ENCODE measurements at regions not wholly inside any gene's neighbourhood (a gene's known extent, or its start where the extent isn't known, plus 50 kb on each side); places are given as distances from the start of the nearest gene placed in this dataset.

GRCh38 chr2:140091926-140092325 is 1311.7 kb upstream of the NXPH2 start:
- WGBS, result 88% methylated on average over 1 of the region's 1 CpG

More at GRCh38 chr2:140091926-140092325, 1311.7 kb upstream of the NXPH2 start:
- H3K36me3 ChIP-seq (ENCODE audit: control insufficient read depth in 4 of 4, insufficient read depth in 3 of 4, low read depth in 1 of 4, low read length in 3 of 4), result no peaks in the 10 kb centered on the region
- no peak overlapping the region for H3K27ac ChIP-seq (ENCODE audit: low read depth in 1 of 2, low read length in 2 of 2)
- TF ChIP-seq, protein P1, sequence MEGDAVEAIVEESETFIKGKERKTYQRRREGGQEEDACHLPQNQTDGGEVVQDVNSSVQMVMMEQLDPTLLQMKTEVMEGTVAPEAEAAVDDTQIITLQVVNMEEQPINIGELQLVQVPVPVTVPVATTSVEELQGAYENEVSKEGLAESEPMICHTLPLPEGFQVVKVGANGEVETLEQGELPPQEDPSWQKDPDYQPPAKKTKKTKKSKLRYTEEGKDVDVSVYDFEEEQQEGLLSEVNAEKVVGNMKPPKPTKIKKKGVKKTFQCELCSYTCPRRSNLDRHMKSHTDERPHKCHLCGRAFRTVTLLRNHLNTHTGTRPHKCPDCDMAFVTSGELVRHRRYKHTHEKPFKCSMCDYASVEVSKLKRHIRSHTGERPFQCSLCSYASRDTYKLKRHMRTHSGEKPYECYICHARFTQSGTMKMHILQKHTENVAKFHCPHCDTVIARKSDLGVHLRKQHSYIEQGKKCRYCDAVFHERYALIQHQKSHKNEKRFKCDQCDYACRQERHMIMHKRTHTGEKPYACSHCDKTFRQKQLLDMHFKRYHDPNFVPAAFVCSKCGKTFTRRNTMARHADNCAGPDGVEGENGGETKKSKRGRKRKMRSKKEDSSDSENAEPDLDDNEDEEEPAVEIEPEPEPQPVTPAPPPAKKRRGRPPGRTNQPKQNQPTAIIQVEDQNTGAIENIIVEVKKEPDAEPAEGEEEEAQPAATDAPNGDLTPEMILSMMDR (IDR thresholded peaks at IDR 0.05; ENCODE audit: low read depth, low read length, missing input control), result no peak
- no peak for TF ChIP-seq YY1 (IDR thresholded peaks at IDR 0.05)
- TF ChIP-seq, protein P2, sequence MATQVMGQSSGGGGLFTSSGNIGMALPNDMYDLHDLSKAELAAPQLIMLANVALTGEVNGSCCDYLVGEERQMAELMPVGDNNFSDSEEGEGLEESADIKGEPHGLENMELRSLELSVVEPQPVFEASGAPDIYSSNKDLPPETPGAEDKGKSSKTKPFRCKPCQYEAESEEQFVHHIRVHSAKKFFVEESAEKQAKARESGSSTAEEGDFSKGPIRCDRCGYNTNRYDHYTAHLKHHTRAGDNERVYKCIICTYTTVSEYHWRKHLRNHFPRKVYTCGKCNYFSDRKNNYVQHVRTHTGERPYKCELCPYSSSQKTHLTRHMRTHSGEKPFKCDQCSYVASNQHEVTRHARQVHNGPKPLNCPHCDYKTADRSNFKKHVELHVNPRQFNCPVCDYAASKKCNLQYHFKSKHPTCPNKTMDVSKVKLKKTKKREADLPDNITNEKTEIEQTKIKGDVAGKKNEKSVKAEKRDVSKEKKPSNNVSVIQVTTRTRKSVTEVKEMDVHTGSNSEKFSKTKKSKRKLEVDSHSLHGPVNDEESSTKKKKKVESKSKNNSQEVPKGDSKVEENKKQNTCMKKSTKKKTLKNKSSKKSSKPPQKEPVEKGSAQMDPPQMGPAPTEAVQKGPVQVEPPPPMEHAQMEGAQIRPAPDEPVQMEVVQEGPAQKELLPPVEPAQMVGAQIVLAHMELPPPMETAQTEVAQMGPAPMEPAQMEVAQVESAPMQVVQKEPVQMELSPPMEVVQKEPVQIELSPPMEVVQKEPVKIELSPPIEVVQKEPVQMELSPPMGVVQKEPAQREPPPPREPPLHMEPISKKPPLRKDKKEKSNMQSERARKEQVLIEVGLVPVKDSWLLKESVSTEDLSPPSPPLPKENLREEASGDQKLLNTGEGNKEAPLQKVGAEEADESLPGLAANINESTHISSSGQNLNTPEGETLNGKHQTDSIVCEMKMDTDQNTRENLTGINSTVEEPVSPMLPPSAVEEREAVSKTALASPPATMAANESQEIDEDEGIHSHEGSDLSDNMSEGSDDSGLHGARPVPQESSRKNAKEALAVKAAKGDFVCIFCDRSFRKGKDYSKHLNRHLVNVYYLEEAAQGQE (IDR thresholded peaks at IDR 0.05), result no peak
- TF ChIP-seq EGR1 (IDR thresholded peaks at IDR 0.05; ENCODE audit: low read depth in 2 of 2), result no peak
- no peak for TF ChIP-seq HNF4A (conservative IDR thresholded peaks at IDR 0.05)
- TF ChIP-seq RXRA (IDR thresholded peaks at IDR 0.05), result no peak
- TF ChIP-seq MAX (IDR thresholded peaks at IDR 0.05), result no peak
- TF ChIP-seq HNF4G (IDR thresholded peaks at IDR 0.05), result no peak
- no peak for TF ChIP-seq TAF1 (conservative IDR thresholded peaks at IDR 0.05)
- no peak for TF ChIP-seq ATF3 (IDR thresholded peaks at IDR 0.05)
- TF ChIP-seq, protein P3, sequence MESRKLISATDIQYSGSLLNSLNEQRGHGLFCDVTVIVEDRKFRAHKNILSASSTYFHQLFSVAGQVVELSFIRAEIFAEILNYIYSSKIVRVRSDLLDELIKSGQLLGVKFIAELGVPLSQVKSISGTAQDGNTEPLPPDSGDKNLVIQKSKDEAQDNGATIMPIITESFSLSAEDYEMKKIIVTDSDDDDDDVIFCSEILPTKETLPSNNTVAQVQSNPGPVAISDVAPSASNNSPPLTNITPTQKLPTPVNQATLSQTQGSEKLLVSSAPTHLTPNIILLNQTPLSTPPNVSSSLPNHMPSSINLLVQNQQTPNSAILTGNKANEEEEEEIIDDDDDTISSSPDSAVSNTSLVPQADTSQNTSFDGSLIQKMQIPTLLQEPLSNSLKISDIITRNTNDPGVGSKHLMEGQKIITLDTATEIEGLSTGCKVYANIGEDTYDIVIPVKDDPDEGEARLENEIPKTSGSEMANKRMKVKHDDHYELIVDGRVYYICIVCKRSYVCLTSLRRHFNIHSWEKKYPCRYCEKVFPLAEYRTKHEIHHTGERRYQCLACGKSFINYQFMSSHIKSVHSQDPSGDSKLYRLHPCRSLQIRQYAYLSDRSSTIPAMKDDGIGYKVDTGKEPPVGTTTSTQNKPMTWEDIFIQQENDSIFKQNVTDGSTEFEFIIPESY (IDR thresholded peaks at IDR 0.05), result no peak
- no peak for TF ChIP-seq FOXA1 (IDR thresholded peaks at IDR 0.05)
- no peak for TF ChIP-seq RAD21 (IDR thresholded peaks at IDR 0.05)
- no peak for TF ChIP-seq GABPA (IDR thresholded peaks at IDR 0.05 in 1 of 2, conservative IDR thresholded peaks at IDR 0.05 in 1 of 2)
- no peak for TF ChIP-seq NR2F2 (IDR thresholded peaks at IDR 0.05)
- no peak for TF ChIP-seq SP1 (IDR thresholded peaks at IDR 0.05)
- TF ChIP-seq FOXA2 (IDR thresholded peaks at IDR 0.05), result no peak
- no peaks in the 10 kb centered on the region for H3K4me1 ChIP-seq (ENCODE audit: control insufficient read depth in 4 of 4, insufficient read depth in 4 of 4, low read length in 3 of 4)
- DNase-seq (ENCODE audit: low spot score), result no peak
- H3K27me3 ChIP-seq (ENCODE audit: control insufficient read depth in 4 of 4, insufficient read depth in 4 of 4, low read length in 3 of 4), result no peaks in the 10 kb centered on the region
- no peaks in the 10 kb centered on the region for H3K9me3 ChIP-seq (ENCODE audit: control insufficient read depth in 4 of 4, low read length in 3 of 4)
- H3K9ac ChIP-seq (ENCODE audit: low read depth in 1 of 2, low read length in 2 of 2), result no peak overlapping the region
- no peak overlapping the region for H3K4me3 ChIP-seq (ENCODE audit: low read depth in 1 of 3, low read length in 3 of 3)

All from liver (tissue), 8 donors.